ENCODE measurements at regions not wholly inside any gene's neighbourhood (a gene's known extent, or its start where the extent isn't known, plus 50 kb on each side); places are given as distances from the start of the nearest gene placed in this dataset.

- no peak for DNase-seq (ENCODE audit: low read depth in 2 of 2)
Observed at GRCh38 chr1:4087530-4088420, 187.7 kb upstream of the C1orf174 start.

- DNase-seq (ENCODE audit: low read depth in 2 of 2): no peak
Observed at GRCh38 chr1:4088676-4089075, 188.6 kb upstream of the C1orf174 start.

GRCh38 chr1:4089421-4090175, 189.5 kb upstream of the C1orf174 start:
- no peak for DNase-seq (ENCODE audit: low read depth in 2 of 2)

- no peak for DNase-seq (ENCODE audit: low read depth in 2 of 2)
Observed at GRCh38 chr1:4090556-4090955, 190.5 kb upstream of the C1orf174 start.

GRCh38 chr1:4090976-4091660, 191.0 kb upstream of the C1orf174 start:
- no peak for DNase-seq (ENCODE audit: low read depth in 2 of 2)

- no peak for DNase-seq (ENCODE audit: low read depth in 2 of 2)
Observed at GRCh38 chr1:4091996-4092395, 191.9 kb upstream of the C1orf174 start.

GRCh38 chr1:4093856-4094565, 193.9 kb upstream of the C1orf174 start:
- DNase-seq (ENCODE audit: low read depth in 2 of 2): no peak

GRCh38 chr1:4095433-4095971, 195.4 kb upstream of the C1orf174 start:
- DNase-seq (ENCODE audit: low read depth in 2 of 2): no peak

GRCh38 chr1:4101459-4102161, 201.5 kb upstream of the C1orf174 start:
- no peak for DNase-seq (ENCODE audit: low read depth in 2 of 2)

- DNase-seq (ENCODE audit: low read depth in 2 of 2): no peak
Observed at GRCh38 chr1:4105300-4105880, 205.3 kb upstream of the C1orf174 start.

GRCh38 chr1:4106731-4107130, 206.7 kb upstream of the C1orf174 start:
- no peak for DNase-seq (ENCODE audit: low read depth in 2 of 2)

GRCh38 chr1:4107291-4107690, 207.2 kb upstream of the C1orf174 start:
- no peak for DNase-seq (ENCODE audit: low read depth in 2 of 2)

GRCh38 chr1:4108331-4108730, 208.3 kb upstream of the C1orf174 start:
- DNase-seq (ENCODE audit: low read depth in 2 of 2): no peak

- no peak for DNase-seq (ENCODE audit: low read depth in 2 of 2)
Observed at GRCh38 chr1:4108758-4109627, 208.9 kb upstream of the C1orf174 start.

- no peak for DNase-seq (ENCODE audit: low read depth in 2 of 2)
Observed at GRCh38 chr1:4109628-4109940, 209.5 kb upstream of the C1orf174 start.

GRCh38 chr1:4110888-4111287, 210.8 kb upstream of the C1orf174 start:
- DNase-seq (ENCODE audit: low read depth in 2 of 2): no peak

- no peak for DNase-seq (ENCODE audit: low read depth in 2 of 2)
Observed at GRCh38 chr1:4113897-4114296, 213.8 kb upstream of the C1orf174 start.

- no peak for DNase-seq (ENCODE audit: low read depth in 2 of 2)
Observed at GRCh38 chr1:4115191-4115900, 215.3 kb upstream of the C1orf174 start.

GRCh38 chr1:4117196-4117595, 217.1 kb upstream of the C1orf174 start:
- DNase-seq (ENCODE audit: low read depth in 2 of 2): no peak

Measured in fibroblast of skin of left biceps (primary cell).